ENCODE measurements at regions not wholly inside any gene's neighbourhood (a gene's known extent, or its start where the extent isn't known, plus 50 kb on each side); places are given as distances from the start of the nearest gene placed in this dataset.
"Not testable (repeated sequence)": the region's sequence is repeated elsewhere in the genome, so short reads cannot be mapped to it uniquely, and the experiment has no call there.

- H3K9ac ChIP-seq (replicated peaks; ENCODE audit: extremely low read depth, insufficient read depth, low read length); H3K27me3 ChIP-seq (ENCODE audit: control insufficient read depth in 2 of 2, insufficient read depth in 2 of 2, low read length in 2 of 2); H3K79me2 ChIP-seq (ENCODE audit: control insufficient read depth, insufficient read depth, low read length); H3K27ac ChIP-seq (ENCODE audit: insufficient read depth, low read depth, low read length); H4K20me1 ChIP-seq (replicated peaks; ENCODE audit: control insufficient read depth, extremely low read depth, insufficient read depth, low read length); H3K4me3 ChIP-seq (replicated peaks in 1 of 3; ENCODE audit: insufficient read depth in 1 of 3, low read depth in 1 of 3, low read length in 3 of 3); H2AFZ ChIP-seq (ENCODE audit: low read depth, low read length); dilution Hi-C loops (cut with MboI; ENCODE audit: extremely low pct_ligation_motif_present, low sequenced_read_pairs); H3K4me2 ChIP-seq (ENCODE audit: insufficient read depth, low read length); H3K36me3 ChIP-seq (ENCODE audit: control insufficient read depth in 2 of 2, extremely low read depth in 1 of 2, insufficient read depth in 2 of 2, low read length in 2 of 2); H3K4me1 ChIP-seq (ENCODE audit: control insufficient read depth, extremely low read depth, insufficient read depth, low read length); POLR2A ChIA-PET; CTCF ChIA-PET; BruUV-seq (replicated peaks); H3K9me3 ChIP-seq (replicated peaks; ENCODE audit: control insufficient read depth, insufficient read depth, low read length); DNase-seq (ENCODE audit: low read depth, low spot score); intact Hi-C loops (cut with micrococcal nuclease); H3K9me1 ChIP-seq (replicated peaks; ENCODE audit: control insufficient read depth, extremely low read depth, insufficient read depth, low read length): not testable (repeated sequence)
- peak; percentile 69 for FAIRE-seq
These were observed 173.4 kb upstream of the PLGLB2 start for GRCh38 chr2:87574193-87575119.

- H3K4me3 ChIP-seq (replicated peaks in 1 of 3; ENCODE audit: insufficient read depth in 1 of 3, low read depth in 1 of 3, low read length in 3 of 3); H3K9ac ChIP-seq (replicated peaks; ENCODE audit: extremely low read depth, insufficient read depth, low read length); BruUV-seq (replicated peaks); H3K27ac ChIP-seq (ENCODE audit: insufficient read depth, low read depth, low read length); H4K20me1 ChIP-seq (replicated peaks; ENCODE audit: control insufficient read depth, extremely low read depth, insufficient read depth, low read length); intact Hi-C loops (cut with micrococcal nuclease); H3K4me1 ChIP-seq (ENCODE audit: control insufficient read depth, extremely low read depth, insufficient read depth, low read length); dilution Hi-C loops (cut with MboI; ENCODE audit: extremely low pct_ligation_motif_present, low sequenced_read_pairs); H3K79me2 ChIP-seq (ENCODE audit: control insufficient read depth, insufficient read depth, low read length); POLR2A ChIA-PET; H3K4me2 ChIP-seq (ENCODE audit: insufficient read depth, low read length); DNase-seq (ENCODE audit: low read depth, low spot score); H3K9me3 ChIP-seq (replicated peaks; ENCODE audit: control insufficient read depth, insufficient read depth, low read length); FAIRE-seq; H3K27me3 ChIP-seq (ENCODE audit: control insufficient read depth in 2 of 2, insufficient read depth in 2 of 2, low read length in 2 of 2); H2AFZ ChIP-seq (ENCODE audit: low read depth, low read length); CTCF ChIA-PET; H3K9me1 ChIP-seq (replicated peaks; ENCODE audit: control insufficient read depth, extremely low read depth, insufficient read depth, low read length); H3K36me3 ChIP-seq (ENCODE audit: control insufficient read depth in 2 of 2, extremely low read depth in 1 of 2, insufficient read depth in 2 of 2, low read length in 2 of 2): not testable (repeated sequence)
These were observed 172.7 kb upstream of the PLGLB2 start for GRCh38 chr2:87575138-87575537.

- CTCF ChIA-PET; H3K4me1 ChIP-seq (ENCODE audit: control insufficient read depth, extremely low read depth, insufficient read depth, low read length); intact Hi-C loops (cut with micrococcal nuclease); H4K20me1 ChIP-seq (replicated peaks; ENCODE audit: control insufficient read depth, extremely low read depth, insufficient read depth, low read length); POLR2A ChIA-PET; H3K27me3 ChIP-seq (ENCODE audit: control insufficient read depth in 2 of 2, insufficient read depth in 2 of 2, low read length in 2 of 2); H2AFZ ChIP-seq (ENCODE audit: low read depth, low read length); DNase-seq (ENCODE audit: low read depth, low spot score); H3K9me1 ChIP-seq (replicated peaks; ENCODE audit: control insufficient read depth, extremely low read depth, insufficient read depth, low read length); H3K27ac ChIP-seq (ENCODE audit: insufficient read depth, low read depth, low read length); H3K79me2 ChIP-seq (ENCODE audit: control insufficient read depth, insufficient read depth, low read length); H3K4me3 ChIP-seq (replicated peaks in 1 of 3; ENCODE audit: insufficient read depth in 1 of 3, low read depth in 1 of 3, low read length in 3 of 3); H3K4me2 ChIP-seq (ENCODE audit: insufficient read depth, low read length); H3K9me3 ChIP-seq (replicated peaks; ENCODE audit: control insufficient read depth, insufficient read depth, low read length); H3K36me3 ChIP-seq (ENCODE audit: control insufficient read depth in 2 of 2, extremely low read depth in 1 of 2, insufficient read depth in 2 of 2, low read length in 2 of 2); BruUV-seq (replicated peaks); dilution Hi-C loops (cut with MboI; ENCODE audit: extremely low pct_ligation_motif_present, low sequenced_read_pairs); H3K9ac ChIP-seq (replicated peaks; ENCODE audit: extremely low read depth, insufficient read depth, low read length): not testable (repeated sequence)
- FAIRE-seq: peak; percentile 38
These were observed 170.5 kb upstream of the PLGLB2 start for GRCh38 chr2:87577358-87577757.

- POLR2A ChIA-PET: not testable (repeated sequence)
These were observed 165.7 kb upstream of the PLGLB2 start for GRCh38 chr2:87582152-87582551.

More at GRCh38 chr2:87582152-87582551, 165.7 kb upstream of the PLGLB2 start:
- H3K9me1 ChIP-seq (replicated peaks; ENCODE audit: control insufficient read depth, extremely low read depth, insufficient read depth, low read length); H3K4me2 ChIP-seq (ENCODE audit: insufficient read depth, low read length); H3K9me3 ChIP-seq (replicated peaks; ENCODE audit: control insufficient read depth, insufficient read depth, low read length); H4K20me1 ChIP-seq (replicated peaks; ENCODE audit: control insufficient read depth, extremely low read depth, insufficient read depth, low read length); H3K27ac ChIP-seq (ENCODE audit: insufficient read depth, low read depth, low read length); H3K4me1 ChIP-seq (ENCODE audit: control insufficient read depth, extremely low read depth, insufficient read depth, low read length); dilution Hi-C loops (cut with MboI; ENCODE audit: extremely low pct_ligation_motif_present, low sequenced_read_pairs); BruUV-seq (replicated peaks); H3K9ac ChIP-seq (replicated peaks; ENCODE audit: extremely low read depth, insufficient read depth, low read length); H3K79me2 ChIP-seq (ENCODE audit: control insufficient read depth, insufficient read depth, low read length); H3K27me3 ChIP-seq (ENCODE audit: control insufficient read depth in 2 of 2, insufficient read depth in 2 of 2, low read length in 2 of 2); DNase-seq (ENCODE audit: low read depth, low spot score); CTCF ChIA-PET; H3K36me3 ChIP-seq (ENCODE audit: control insufficient read depth in 2 of 2, extremely low read depth in 1 of 2, insufficient read depth in 2 of 2, low read length in 2 of 2); H2AFZ ChIP-seq (ENCODE audit: low read depth, low read length); intact Hi-C loops (cut with micrococcal nuclease); H3K4me3 ChIP-seq (replicated peaks in 1 of 3; ENCODE audit: insufficient read depth in 1 of 3, low read depth in 1 of 3, low read length in 3 of 3); FAIRE-seq: not testable (repeated sequence)
